ENCODE measurements at regions not wholly inside any gene's neighbourhood (a gene's known extent, or its start where the extent isn't known, plus 50 kb on each side); places are given as distances from the start of the nearest gene placed in this dataset.

GRCh38 chr9:78871086-78871451, 574.1 kb downstream of the PSAT1 start:
- TF ChIP-seq CTCF (IDR thresholded peaks at IDR 0.05), result no peak
- H3K4me3 ChIP-seq, result no peak overlapping the region
- H3K27me3 ChIP-seq, result no peaks in the 10 kb centered on the region
- H3K36me3 ChIP-seq, result no peaks in the 10 kb centered on the region
- H3K4me1 ChIP-seq, result no peaks in the 10 kb centered on the region
- DNase-seq, result no peak
- H3K27ac ChIP-seq, result no peak overlapping the region
- intact Hi-C loops (cut with DNase I), result no loop called here
- H3K9me3 ChIP-seq, result no peaks in the 10 kb centered on the region
- H3K9ac ChIP-seq (ENCODE audit: low read depth in 2 of 2, low read length in 2 of 2), result no peak overlapping the region

GRCh38 chr9:78871452-78872331, 574.8 kb downstream of the PSAT1 start:
- Histone ChIP-seq H3K4me1 (no peaks in the 10 kb centered on the region), H3K9me3 (no peaks in the 10 kb centered on the region), H3K36me3 (no peaks in the 10 kb centered on the region), H3K4me3 (no peak overlapping the region), H3K9ac (ENCODE audit: low read depth in 2 of 2, low read length in 2 of 2) (no peak overlapping the region), H3K27ac (no peak overlapping the region), H3K27me3 (no peaks in the 10 kb centered on the region)
- intact Hi-C loops (cut with DNase I), result no loop called here
- DNase-seq, result no peak
- TF ChIP-seq CTCF (IDR thresholded peaks at IDR 0.05), result no peak

GRCh38 chr9:78874061-78874460, 577.1 kb downstream of the PSAT1 start:
- Histone ChIP-seq H3K9me3 (no peaks in the 10 kb centered on the region), H3K36me3 (no peaks in the 10 kb centered on the region), H3K27ac (no peak overlapping the region), H3K27me3 (no peaks in the 10 kb centered on the region), H3K9ac (ENCODE audit: low read depth in 2 of 2, low read length in 2 of 2) (no peak overlapping the region), H3K4me3 (no peak overlapping the region), H3K4me1 (no peaks in the 10 kb centered on the region)
- intact Hi-C loops (cut with DNase I), result no loop called here
- no peak for DNase-seq
- TF ChIP-seq CTCF (IDR thresholded peaks at IDR 0.05), result no peak

- intact Hi-C loops (cut with DNase I), result no loop called here
- Histone ChIP-seq H3K4me1 (no peaks in the 10 kb centered on the region), H3K36me3 (no peaks in the 10 kb centered on the region), H3K27me3 (no peaks in the 10 kb centered on the region), H3K9ac (ENCODE audit: low read depth in 2 of 2, low read length in 2 of 2) (no peak overlapping the region), H3K4me3 (no peak overlapping the region), H3K9me3 (no peaks in the 10 kb centered on the region), H3K27ac (no peak overlapping the region)
- no peak for TF ChIP-seq CTCF (IDR thresholded peaks at IDR 0.05)
- DNase-seq, result no peak
These were observed 582.6 kb downstream of the PSAT1 start for GRCh38 chr9:78879324-78880100.

- TF ChIP-seq CTCF (IDR thresholded peaks at IDR 0.05), result no peak
- intact Hi-C loops (cut with DNase I), result no loop called here
- Histone ChIP-seq H3K9me3 (no peaks in the 10 kb centered on the region), H3K36me3 (no peaks in the 10 kb centered on the region), H3K9ac (ENCODE audit: low read depth in 2 of 2, low read length in 2 of 2) (no peak overlapping the region), H3K4me1 (no peaks in the 10 kb centered on the region), H3K27me3 (no peaks in the 10 kb centered on the region), H3K27ac (no peak overlapping the region), H3K4me3 (no peak overlapping the region)
- no peak for DNase-seq
These were observed 584.4 kb downstream of the PSAT1 start for GRCh38 chr9:78881295-78881694.

Data from colonic mucosa (tissue), 4 donors.